22Rv1 (cell line): ENCODE measurements at regions not wholly inside any gene's neighbourhood (a gene's known extent, or its start where the extent isn't known, plus 50 kb on each side); places are given as distances from the start of the nearest gene placed in this dataset.
"Not testable (repeated sequence)": the region's sequence is repeated elsewhere in the genome, so short reads cannot be mapped to it uniquely, and the experiment has no call there.

Source experiments
- CTCF ChIP-seq: fragments of 450-650 bp; IDR thresholded peaks from 2 replicates; pipeline ENCODE4 v1.5.1; 2017; ENCODE audit warnings: mild to moderate bottlenecking
- ZFX ChIP-seq: fragments of 450-650 bp; IDR thresholded peaks from 2 replicates; pipeline ENCODE4 v1.6.1; 2017; ENCODE audit warnings: antibody characterized with exemption, borderline replicate concordance

- TF ChIP-seq CTCF, ZFX: not testable (repeated sequence)
Observed at GRCh38 chr3:109877616-109878015, 540.3 kb upstream of the DPPA4 start.
